NCI-H1048 (cell line): ENCODE measurements at regions not wholly inside any gene's neighbourhood (a gene's known extent, or its start where the extent isn't known, plus 50 kb on each side); places are given as distances from the start of the nearest gene placed in this dataset.

ENCODE experiments used
- DNase-seq: peaks from one replicate; lab custom pipeline; 2025; lab: John Stamatoyannopoulos, UW

DNA sequence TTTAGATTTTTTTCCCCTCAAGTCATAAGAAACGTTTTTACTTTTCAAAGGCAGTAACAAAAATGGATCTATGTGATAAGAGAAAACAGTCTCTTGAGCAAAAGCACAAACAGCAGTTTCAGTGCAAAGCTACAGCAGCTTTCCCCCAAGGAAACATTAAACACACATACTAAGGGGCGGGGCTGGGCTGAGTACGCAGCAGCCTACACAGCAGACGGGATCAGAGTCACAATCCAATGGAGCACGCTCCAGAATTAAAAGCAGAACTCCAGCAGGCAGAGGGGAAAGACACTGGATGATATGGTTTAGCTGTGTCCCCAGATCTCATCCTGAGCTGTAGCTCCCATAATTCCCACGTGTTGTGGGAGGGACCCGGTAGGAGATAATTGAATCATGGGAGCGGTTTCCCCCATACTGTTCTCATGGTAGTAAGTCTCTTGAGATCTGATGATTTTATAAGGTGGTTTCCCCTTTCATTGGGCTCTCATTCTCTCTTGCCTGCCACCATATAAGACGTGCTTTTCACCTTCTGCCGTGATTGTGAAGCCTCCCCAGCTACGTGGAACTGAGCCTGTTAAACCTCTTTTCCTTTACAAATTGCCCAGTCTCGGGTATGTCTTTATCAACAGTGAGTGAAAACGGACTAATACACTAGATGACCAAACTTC is 116.2 kb upstream of the SLCO3A1 start:
- DNase-seq: no peak

DNA sequence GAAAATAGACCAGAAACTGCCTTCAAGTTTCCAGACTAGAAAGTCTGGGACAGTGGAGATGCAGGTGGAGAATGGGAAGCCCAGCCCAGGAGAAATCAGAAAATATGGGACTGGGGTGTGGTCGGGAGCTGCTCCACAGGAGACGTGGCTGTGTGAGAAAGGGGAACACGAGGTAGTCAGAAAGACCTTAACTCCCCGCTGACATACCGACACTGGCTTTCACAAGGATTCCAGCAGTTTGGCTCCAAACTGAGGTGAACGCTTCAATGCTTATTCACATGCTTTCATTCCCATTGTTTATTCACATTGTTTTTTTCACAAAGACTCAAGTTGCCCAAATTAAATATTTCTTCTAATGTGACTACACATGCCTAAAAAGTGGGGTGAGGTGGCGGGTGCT is 111.5 kb upstream of the SLCO3A1 start:
- no peak for DNase-seq

DNA sequence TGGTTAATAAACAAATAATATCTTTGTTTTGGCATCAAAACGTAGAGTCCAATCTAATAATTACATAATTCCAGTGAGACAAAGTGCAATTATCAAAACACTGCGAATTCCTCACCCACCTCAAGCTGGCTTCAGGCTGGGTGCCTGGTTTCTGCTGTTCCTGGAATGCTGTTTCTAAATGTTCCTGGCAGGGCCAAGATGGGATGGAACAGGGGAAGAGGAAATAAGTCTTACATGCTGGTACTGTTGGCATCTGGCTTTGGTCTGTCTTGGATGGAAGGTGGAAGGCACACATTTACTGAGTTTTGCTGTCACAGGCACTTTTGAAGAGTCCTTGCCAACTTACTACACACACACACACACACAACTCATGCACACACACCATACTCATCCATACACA is 101.9 kb upstream of the SLCO3A1 start:
- no peak for DNase-seq

DNA sequence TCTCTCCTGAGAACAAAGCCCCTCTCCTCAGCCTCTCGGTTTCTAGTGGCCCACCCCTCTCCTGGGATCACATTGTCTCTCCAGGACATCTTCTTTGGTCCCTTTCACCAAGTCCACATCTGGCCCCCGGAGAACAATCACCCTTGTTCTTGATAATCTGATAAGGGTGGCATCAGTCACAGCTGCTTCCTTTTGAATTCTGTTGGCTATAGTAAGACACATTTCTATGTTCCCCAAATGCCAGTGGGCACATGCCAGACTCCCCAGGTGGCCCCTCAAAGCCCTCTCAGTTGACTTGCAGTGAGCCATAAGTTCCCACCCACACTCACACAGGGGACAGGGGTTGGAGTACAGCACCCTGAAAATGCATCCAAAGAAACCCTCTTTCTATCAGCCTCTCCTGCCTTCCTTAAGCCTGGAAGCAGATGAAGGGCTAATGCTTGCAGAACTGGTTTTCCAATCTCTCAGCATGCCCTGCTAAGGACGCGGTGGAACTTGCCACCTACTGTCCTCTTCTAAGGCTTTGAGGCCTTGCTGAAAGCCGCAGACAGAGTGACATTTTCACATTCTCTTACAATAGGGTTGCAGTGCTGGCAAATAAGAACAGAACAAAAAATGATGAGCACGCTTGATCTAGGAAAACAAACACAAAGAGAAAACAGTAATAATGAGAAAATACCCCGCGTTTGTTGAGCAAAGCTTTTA is 101.3 kb upstream of the SLCO3A1 start:
- no peak for DNase-seq

DNA sequence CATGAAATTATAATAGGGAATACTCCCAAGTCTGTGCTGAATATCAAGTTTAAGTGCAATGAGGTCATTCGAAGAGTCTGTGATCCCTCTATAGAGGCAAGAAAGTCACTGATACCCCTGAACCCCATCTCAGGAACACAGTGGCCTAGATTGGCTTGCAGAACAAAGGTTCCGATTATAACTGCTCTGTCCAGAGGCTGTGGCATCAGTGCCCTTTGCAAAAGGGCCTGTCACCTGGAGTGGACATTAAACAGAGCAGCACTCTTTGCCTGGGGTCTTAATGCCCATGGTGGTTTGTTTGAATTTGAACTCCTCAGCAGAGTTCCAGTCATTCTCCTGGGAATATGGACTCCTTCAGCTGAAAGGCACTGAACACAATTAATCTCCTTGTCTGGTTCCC is 93.9 kb upstream of the SLCO3A1 start:
- no peak for DNase-seq

DNA sequence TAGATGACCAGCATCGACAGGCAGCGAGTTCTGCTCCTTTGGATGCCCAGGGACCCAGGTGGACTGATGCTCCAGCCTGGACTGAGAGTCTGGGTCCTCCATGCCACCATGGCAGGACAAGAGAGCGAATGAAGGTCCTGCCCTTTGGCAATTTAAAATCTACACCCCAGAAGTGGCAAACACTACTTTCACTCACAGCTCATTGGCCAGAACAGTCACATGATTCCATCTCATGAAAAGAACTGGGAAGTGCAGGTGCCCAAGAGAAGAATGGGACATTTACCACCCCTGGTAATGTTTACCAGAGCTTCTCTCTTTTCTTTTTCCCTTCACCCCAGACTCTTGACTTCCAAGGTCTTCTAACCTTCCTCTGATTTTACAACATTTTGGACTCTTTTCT is 87.8 kb upstream of the SLCO3A1 start:
- DNase-seq: no peak

DNA sequence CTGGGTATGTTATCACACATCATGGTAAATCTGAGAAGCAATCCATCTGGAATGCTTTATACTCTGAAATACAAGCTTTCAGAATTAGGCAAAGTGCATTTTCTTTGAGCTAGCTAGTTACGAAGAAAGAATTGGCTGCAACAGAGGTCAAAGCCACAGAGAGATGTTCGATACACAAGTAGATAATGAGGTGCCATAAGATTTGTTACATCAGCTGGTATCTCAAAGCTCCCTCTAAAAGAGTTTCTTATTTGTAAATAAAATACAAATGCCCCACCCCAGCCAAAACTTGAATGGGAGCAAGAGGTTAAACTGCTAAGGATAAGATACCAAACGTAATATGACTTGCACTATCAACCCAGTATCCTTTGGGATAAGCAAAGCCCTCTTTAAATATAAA is 84.0 kb upstream of the SLCO3A1 start:
- no peak for DNase-seq

DNA sequence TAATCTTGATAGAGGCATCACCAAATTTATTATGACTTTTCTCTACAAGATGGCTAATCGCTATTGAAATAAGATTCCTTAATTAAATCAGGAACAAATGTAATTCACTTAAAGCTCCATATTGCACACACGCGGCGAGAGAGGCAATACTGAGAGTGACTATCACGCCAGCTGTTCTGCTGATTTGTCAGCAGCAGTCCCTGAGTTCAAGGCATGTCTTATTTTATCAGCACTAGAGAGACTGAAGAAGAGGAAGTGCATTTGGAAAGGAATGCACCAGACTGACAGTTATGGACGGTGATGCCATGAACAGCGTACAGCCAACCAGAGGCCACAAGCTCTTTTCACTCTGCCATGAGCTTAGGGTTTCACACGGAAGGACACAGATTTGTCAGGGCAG is 83.6 kb upstream of the SLCO3A1 start:
- no peak for DNase-seq

DNA sequence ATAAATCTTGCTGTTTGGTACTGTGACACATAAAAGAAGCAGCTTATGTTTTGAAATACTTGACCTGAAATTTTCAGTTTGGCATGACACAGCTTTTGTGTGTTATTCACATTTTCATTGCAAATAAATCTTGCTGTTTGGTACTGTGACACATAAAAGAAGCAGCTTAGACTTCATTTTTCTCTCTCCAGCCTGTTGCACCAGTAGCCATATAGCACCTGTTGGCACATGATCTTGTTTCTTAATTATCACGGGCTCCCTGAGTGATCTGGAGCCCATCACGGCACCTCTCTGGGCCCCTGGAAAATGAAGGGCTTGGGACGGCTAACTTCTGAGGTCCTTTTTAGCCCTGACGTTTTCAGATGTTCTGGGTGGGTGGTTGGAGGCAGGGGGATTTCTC is 77.4 kb upstream of the SLCO3A1 start:
- no peak for DNase-seq

DNA sequence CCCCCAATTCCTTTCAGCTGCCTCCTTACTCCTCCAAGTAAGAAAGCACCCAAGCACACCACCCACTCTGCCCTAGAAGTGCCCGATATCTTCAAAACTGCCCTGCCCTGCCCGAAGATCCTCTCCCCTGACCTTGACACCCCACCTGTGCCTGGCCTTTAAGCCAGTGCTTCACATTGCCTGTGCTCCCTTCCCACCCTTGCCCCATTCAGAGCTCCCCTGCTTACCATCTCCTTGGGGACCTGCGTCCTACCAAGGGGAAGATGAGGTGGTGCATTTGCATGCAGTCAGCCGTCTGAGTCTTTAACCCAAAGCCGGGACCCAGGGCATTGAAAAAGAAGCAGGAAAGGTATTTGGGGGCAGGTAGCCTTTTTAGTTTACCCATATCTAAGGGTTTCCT is 73.5 kb upstream of the SLCO3A1 start:
- DNase-seq: no peak

DNA sequence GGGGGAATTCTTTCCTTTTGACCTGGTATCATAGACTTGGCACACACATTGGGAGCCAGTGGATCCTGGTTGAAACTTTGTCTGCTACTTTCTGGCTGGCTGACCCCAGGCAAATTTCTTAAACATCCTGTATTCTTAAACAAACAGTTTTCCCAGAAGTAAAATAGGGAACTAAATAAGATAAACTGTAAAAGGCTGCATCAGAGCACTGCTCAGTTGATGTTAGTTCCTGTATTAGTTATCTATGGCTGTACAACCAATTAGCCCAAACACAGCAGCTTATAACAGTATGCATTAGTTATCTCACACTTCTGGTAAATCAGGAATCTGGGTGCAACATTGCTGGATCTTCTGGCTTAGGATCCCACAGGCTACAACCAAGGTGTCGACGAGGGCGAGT is 73.1 kb upstream of the SLCO3A1 start:
- no peak for DNase-seq

DNA sequence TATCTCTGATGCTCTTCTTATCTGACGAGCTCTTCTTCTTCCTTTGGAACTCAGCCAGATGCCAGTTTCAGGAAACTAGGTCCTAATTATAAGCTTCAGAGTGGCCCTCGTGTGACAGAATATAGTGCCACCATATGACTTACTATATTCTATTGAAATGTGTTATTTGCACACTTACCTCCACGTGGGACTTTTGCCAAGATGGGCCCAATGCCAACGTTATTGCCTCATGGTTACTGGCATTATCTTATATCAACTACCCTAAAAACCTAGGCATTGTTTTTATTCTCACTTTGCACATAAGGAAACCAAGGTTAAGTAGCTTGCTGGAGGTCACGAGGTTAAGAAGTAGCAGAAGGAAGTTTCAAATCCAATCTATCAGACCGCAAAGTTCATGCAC is 71.3 kb upstream of the SLCO3A1 start:
- no peak for DNase-seq

DNA sequence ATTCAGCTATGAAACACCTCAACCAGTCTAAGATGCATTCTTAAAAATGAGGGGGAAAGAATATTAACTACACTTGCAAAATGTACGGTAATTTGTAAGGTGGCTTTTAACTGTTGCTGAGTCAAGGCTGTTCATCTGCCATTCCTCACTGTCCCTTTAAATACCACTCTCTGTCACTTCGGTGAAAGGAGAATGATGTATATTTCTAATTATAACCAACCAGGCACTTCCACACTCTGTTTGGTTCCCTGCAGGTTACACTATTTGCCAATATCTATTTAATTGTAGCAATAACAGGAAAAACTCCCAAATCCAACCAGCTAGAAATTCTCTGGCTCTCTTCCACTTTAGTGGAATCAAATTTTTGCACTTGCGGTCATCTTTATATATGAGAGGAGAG is 70.5 kb upstream of the SLCO3A1 start:
- no peak for DNase-seq

DNA sequence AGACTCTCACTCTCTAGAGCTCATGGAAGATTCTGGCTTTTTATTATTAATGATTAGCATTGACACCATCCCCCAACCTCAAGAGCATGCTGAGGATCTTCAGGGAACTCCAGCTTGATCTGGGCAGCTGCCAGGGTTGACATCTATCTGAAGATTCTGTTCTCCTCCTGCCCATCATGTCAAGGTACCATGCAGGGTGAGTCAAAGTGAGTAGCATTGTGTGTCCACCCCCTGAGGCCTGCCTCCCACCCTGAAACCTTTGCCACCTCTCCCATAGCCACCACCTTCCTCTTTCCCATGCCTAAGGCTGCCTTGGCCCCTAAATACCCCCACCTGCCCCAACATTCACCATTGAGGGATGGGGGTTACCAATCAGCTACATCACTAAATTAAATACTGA is 70.1 kb upstream of the SLCO3A1 start:
- DNase-seq: no peak

DNA sequence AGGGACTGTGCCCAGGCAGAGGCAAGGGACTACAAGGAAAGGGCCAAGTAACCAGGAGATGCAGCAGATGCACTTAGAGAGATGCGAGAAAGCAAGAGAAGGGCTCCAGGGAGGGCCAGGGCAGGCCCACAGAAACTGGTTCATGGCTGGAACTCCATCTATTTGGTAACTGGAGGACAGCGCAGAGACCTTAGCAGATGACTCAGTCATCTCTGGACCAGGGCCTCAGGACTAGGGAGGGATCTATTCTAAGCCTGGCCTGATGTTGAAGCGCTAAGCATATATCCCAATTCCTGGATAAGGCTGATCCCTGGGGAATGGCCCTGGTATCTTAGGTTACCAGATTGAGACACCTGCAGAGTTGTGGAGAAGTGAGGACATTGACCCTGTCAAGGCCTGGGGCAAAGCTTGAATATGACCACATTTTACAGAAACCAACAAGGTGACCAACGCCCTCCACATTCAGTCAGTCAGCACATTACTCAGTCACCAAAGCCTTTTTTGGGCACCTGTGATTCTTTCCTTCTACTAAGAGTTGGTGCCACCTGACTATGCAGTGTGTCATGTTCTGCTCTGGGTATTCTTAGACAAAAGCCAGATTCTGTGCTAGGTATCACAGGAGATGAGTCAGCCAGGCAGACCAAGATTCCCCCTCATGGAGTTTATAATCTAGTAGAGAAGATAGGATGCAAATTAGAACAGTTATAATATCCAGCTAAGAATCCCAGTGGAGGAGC is 68.4 kb upstream of the SLCO3A1 start:
- no peak for DNase-seq

DNA sequence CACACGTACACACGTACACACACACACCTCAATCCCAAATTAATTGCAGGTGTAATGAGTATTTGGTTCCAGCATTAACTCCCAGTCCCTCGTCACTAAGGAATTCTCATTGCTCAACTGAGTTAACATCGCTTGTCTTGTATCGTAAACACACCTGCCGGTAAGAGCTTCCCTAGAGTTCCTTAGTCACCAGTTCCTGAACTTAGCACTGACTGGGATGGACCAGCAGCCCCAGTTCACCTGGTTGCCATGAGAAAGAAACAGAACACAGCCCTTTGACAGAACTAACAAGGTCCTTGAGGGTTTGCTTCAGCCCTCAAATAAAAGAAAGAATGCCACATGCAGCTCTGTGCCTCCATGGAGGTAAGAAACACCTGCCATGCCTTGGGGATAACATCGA is 66.3 kb upstream of the SLCO3A1 start:
- no peak for DNase-seq

DNA sequence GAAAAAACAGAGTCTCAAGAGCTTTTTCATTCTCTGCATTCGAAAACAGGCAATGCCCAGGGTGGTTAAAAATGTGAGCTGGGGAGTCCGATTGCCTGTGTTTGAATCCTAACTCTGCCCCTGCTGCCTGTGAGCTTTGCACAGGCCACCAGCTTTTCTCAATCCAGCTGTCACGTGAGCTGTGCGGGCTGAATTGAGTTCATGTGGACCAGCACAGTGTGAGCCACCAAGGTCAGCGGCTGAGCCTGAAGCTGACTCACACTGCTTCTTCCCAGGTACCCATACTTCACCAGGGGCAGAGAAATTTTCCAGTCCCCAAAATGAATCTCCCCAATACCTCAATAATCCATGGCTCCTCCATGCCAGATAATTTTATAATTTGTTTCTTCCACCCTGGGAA is 64.4 kb upstream of the SLCO3A1 start:
- DNase-seq: no peak

DNA sequence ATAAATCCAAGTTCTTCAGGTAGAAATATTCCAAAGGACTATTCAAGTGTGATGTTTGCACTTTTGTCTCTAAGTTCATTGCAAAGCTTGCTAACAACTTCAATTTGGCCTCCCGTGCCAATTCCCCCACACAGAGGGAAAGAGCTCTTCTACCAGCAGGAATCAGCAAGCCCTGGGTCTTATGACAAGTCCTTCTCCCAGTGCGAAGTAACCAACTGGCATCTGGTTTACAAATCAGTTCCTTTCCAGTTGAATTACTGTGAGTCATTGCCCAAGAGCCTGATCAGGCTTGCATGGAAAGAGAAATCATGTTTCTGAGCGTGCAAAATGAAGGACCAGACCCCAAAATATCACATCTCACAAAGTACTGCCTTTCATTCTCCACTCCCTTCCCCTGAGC is 62.7 kb upstream of the SLCO3A1 start:
- DNase-seq: no peak

DNA sequence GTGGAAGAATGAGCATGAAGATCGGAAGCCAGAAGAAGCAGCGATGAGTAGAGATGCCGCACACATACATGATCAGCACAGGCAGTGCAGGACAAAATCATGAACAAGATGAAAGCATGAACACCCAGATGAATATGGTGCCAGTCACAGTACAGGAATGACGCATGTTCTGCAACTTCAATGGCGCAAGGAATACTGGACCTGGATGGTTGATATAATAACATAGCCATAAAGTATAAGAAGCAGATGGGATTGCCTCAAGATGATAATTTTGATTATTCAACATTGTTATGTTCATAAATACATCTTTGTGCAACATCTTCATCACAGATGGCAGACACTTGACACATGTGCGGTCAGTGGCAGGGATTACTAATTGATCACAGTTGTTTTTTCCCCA is 59.7 kb upstream of the SLCO3A1 start:
- DNase-seq: no peak

DNA sequence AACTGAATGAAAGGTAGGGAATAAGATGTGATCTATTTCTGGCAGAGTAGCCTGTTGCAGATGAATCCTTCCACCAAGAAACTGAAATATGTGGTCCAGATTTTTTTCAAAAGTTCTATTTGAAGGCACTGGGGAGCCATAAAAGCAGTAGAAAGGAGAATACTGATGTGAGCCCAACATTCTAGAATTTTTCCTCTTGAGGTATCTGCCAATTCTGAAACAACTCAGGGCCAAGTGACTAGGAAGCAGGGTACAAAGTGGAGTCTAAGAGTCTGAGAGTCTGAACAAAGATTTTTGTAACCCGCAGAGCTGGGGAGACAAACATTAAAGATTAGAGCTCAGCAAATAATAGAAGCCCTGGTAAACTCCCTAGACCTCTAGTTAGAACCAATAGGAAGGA is 58.3 kb upstream of the SLCO3A1 start:
- no peak for DNase-seq

DNA sequence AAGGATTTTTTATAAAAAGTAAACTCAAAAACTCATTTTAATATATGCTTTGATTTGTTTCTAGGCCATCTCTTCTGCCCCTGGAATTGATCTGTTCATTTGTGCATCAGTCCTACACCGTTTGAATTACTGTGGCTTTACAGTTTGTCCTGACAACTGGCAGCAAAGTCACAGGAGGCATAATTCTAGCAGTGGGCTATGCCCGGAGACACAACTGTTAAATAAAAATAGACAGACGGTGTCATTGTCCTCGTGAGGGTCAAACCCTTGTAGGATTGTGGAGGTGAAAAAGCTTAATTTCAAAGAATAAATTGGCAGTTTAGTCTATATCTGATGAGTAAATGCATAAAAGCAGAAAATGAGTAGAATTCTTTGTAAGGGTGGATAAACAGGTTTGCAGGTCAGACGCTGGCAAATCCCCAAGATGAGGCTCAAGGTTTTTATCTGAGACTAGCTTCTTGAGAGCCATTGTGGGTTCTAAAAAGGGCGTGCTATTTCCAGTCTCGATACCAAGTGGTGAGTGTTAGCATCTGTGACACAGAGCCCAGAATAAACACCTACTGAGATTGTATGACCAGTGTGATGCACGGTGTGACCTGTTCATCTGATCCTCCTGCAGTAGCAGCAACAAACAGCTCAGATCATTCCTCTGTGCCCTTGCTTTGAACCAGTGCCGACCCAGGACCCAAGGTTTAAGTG is 51.5 kb upstream of the SLCO3A1 start:
- DNase-seq: no peak

DNA sequence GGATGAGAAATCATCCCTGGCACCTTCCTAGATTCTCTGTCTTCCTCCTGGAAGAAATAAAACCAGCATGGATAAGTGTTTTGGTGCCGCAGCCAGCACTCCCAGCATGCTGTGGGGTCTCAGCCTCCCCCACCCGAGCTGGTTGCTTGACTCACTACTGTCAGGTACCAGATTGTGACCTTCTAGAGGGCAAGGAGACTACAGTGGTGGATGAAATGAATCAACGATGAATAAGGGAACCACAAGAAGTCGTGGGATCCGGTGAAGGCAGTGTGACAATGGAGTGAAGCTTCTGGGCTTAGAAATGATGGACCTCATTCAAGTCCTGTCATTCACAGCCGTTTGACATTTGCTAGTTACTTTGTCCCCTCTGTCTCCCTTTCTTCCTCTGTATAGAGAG is 50.2 kb upstream of the SLCO3A1 start:
- DNase-seq: no peak
